NOMO-1 treated with DMSO at 0.1 percent for 48 hours (cell line): ENCODE measurements at regions not wholly inside any gene's neighbourhood (a gene's known extent, or its start where the extent isn't known, plus 50 kb on each side); places are given as distances from the start of the nearest gene placed in this dataset.

Experiments
- DNase-seq: peaks from one replicate; lab custom pipeline; 2025; ENCODE audit not compliant: unreplicated experiment; lab: John Stamatoyannopoulos, UW

GRCh38 chr11:62073061-62073460 lies 50.8 kb upstream of the INCENP start:
- no peak for DNase-seq

- DNase-seq = no peak
Observed at GRCh38 chr11:62071408-62071807, 52.4 kb upstream of the INCENP start.

DNA sequence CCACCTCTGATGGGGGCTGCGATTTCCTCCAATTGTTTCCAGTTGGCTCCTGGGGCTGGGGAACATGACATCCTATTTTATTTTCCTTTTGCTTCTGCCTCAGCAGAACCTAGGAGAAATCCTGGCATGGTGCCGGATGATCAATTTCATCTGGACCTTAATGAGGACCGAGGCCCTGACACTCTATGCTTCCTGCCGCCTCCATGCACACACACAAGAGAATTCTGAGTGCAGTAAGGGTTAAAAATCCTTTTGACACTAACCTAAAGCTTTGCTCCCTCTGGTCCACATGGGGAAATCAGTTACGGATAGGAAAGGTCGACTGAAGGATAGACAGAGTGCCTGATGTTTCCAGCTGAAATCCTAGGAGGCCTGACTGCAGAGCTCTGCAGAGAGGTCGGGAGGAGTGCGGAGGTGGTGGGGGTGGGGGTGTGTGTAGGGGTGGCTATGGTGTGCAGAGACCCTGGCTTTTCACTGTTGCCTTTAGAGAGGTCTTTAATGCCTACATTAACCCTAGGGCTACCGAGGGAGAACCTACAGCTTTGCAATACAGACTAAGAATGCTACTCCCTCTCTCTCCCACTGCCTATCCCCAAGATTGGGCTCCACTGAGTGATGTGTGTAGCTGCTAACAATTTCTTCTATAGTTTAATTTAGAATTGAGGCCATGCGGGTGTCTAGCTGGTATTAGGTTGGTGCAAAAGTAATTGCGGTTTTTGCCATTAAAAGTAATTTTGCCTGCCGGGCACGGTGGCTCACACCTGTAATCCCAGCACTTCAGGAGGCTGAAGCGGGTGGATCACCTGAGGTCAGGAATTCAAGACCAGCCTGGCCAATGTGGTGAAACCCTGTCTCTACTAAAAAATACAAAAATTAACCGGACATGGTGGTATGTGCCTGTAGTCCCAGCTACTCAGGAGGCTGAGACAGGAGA lies 53.6 kb upstream of the INCENP start:
- DNase-seq = no peak

DNA sequence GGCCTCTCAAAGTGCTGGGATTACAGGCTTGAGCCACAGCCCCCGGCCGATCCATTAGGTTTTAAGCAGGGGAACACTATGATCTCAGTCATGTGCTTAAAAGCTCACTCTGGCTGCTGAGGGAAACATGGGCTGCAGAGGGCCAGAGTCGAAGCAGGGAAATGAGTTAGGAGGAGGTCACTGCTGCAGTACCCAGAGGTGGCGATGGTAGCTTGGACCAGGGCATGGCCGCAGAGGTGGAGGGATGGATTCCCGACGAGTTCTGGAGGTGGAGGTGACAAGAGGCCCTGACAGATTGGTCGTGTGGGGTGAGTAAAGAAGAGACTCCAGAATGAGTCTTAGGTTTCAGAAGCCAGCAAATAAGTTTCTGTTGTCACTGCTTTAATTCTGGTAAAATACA lies 54.4 kb upstream of the INCENP start:
- DNase-seq = no peak

DNA sequence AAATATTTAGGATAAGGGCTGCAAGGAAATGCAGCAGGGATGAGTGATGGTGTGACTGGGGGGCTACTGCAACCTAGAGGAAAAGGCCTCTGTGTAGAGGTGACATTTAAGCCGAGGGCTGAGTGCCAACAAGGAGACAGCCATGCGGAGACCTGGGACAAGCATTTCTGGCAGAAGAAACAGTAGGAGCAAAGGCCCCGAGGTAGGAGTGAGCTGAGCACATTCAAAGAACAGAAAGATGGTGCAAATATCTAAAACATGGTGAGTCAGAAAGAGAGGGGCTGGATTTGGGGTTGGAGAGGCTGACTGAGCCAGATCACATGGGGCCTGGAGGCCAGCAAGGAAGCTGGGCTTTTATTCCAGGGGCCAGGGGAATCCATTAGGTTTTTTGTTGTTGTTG lies 55.1 kb upstream of the INCENP start:
- DNase-seq = no peak

- no peak for DNase-seq
Observed at GRCh38 chr11:62067741-62068140, 56.1 kb upstream of the INCENP start.

- no peak for DNase-seq
Observed at GRCh38 chr11:62064221-62064620, 59.6 kb upstream of the INCENP start.

DNA sequence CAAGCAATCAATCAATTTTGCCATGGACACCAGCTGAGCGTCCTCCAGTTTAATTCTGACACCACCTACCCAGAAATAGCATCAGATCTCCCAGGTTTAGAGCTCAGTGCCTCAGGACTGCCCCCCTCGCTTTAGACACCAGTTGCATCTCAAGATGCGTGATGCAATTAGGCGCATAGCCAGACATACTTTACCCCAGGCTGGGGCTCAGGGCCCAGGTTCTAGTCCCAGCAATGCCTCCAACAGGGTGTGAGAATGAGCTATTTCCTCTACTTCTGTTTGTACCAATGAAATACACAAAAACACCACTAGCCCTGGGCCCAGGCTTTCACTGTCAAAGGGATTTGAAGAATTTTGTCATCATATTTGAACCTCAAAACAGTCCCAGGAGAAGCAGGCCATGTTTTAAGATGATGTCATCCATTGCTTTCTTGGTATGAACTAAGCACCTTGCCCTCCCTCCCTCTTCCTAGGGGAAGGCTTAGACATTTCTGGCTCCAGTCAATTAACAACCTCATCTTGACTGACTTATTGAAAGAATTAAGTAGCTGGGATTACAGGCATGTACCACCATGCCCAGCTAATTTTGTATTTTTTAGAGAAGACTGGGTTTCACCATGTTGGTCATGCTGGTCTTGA lies 61.5 kb upstream of the INCENP start:
- DNase-seq = no peak

DNA sequence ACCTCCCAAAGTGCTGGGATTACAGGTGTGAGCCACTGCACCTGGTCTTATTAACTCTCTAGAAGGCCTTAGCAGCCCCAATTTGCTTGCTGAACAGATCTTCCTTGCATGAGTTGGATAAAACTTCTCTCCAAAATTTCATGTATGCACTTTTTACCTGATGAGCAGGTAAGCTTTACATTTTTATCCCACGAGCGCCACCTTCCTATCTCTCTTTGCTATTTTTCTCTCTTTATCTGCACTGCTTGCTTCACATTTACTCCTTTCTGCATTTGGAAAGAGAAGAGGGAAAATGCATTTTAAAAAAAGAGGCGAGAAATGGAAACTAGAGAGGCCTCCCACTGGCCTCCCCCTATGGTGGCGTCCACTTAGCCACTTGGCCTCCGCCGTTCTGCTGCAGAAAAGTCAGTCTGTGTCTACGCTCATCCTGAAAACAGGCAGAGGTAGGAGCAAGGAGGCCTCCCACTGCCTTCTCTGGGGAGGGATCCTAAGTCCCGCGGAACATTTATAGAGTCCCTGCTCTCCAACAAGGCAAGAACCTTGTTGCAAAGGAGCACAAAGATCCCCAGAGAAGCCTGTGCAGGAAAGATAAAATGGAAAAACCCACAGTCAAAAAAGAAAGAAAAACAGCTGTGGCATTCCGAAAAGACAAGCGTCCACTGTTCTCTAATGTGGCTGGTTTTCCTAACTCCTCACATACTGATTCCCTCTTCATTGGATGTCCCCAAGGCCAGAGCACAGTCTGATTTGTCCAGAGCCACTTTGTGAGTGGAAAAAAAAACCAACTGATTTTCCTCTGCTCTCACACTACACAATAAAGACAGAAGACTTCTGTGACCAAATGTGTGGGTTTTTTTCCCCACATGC lies 62.2 kb upstream of the INCENP start:
- no peak for DNase-seq

DNA sequence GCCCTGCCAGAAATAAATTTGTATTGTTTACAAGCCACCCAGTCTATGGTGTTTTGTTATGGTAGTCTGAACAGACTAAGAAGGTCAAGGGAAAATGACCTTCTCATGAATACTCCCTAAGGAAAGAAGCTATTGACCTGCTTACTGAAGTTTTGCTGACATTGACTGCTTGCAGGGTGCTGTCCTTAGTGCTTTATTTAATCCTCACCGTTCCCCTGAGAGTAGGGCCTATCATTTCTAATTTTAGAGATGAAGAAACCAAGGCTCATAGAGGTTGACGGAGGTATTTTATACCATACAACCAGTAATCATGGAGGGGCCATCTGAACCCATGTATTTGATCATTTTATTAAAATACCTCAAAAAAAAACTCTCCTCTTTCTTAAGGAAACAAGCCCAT lies 66.7 kb upstream of the INCENP start:
- DNase-seq = no peak

GRCh38 chr11:62055970-62056369 lies 67.8 kb upstream of the INCENP start:
- no peak for DNase-seq

DNA sequence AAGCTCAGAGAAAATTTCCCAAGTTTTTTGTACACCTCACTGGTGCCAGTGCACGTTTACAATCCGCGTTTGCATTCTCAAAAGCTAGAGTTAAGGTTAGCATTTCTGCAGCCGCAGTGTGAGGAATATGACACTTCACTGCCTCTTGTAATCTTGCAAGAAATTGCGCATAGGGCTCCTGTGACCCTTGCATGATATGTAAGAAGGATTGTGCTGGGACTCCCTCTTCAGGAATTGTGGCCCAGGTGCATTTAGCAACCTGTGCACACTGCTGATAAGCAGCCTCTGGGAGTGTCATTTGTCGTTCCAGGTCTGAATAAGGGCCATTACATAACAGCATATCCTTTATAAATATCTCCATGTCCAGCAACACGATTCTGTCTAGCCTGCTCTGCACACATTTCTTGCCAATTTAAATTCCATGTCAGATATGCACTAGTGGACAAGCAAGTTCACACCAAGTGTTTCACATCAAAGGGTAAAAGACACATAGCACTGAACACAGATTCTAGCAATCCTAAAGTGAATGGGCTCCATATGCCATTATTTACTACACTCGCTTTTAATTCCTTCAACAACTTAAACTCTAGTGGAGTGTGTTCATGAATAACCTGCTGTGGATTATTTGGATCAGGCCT lies 69.2 kb upstream of the INCENP start:
- peak; percentile 45 for DNase-seq

- no peak for DNase-seq
Observed at GRCh38 chr11:62054081-62054480, 69.7 kb upstream of the INCENP start.

DNA sequence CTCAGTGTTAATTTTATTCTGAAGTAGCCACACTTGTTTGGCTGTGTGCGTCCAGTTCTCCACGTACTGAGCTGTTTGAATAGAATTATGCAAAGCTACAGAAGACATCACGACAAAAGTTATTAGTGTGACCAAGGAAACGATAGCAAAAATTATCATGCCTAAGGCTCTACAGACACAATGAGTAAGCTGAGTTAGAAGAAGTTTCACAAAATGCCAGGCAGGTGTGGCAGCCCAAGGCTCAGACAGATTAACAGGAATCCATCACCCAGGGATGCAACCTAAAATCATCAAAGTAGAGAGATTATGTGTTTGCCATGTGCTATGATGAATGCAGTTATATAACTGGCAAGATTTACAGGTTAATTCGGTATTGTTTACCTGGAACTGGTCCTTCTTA lies 73.1 kb upstream of the INCENP start:
- DNase-seq = no peak

DNA sequence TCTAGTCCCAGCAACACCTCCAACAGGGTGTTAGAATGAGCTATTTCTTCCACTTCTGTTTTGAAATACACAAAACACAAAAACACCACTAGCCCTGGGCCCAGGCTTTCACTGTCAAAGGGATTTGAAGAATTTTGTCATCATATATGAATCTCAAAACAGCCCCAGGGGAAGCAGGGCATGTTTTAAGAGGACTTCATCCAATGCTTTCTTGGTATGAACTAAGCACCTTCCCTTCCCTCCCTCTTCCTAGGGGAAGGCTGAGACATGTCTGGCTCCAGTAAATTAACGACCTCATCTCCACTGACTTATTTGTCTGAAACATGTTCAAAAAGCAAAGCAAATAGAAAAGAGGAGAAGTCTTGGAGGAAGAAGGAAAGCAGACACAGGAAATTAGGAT lies 75.7 kb upstream of the INCENP start:
- no peak for DNase-seq

GRCh38 chr11:62046568-62047100 lies 77.2 kb upstream of the INCENP start:
- no peak for DNase-seq

- DNase-seq = no peak
Observed at GRCh38 chr11:62044639-62045121, 77.2 kb upstream of the FTH1 start.

GRCh38 chr11:62035293-62035692 lies 67.9 kb upstream of the FTH1 start:
- DNase-seq = no peak

DNA sequence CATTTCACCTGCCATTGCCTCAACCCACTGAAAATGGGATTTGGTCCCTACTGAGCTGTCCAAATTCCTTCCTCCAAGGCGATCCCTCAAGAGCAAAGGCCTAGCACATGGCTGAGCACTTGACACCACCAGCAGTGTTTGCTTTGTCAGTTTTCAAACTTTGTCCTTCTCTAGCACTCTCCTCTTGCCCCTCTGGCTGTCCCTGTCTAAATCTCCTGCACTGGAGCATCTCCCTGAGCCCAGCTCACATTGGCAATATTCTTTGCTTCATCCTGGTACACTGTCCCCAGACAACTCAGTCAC lies 66.6 kb upstream of the FTH1 start:
- DNase-seq = no peak

- DNase-seq = peak; percentile 80
Observed at GRCh38 chr11:62033191-62034035, 66.0 kb upstream of the FTH1 start.
